IMR-90 (cell line): ENCODE measurements at regions not wholly inside any gene's neighbourhood (a gene's known extent, or its start where the extent isn't known, plus 50 kb on each side); places are given as distances from the start of the nearest gene placed in this dataset.

Experiments used
- ATAC-seq: fragments of 200-7000 bp; cut with Tn5 transposase; 2 replicates; pipeline ENCODE4 v1.9.1; 2020; ENCODE audit warnings: low read depth, mild to moderate bottlenecking, moderate library complexity
- BruUV-seq: library from RNA; stranded (reverse); fragments of 400-500 nt; replicated peaks from 2 replicates; lab custom pipeline; 2021; lab: Mats Ljungman, UMichigan
- CTCF ChIA-PET: fragments of 300-600 bp; formaldehyde crosslinking; extraction: SDS; loops from one replicate; lab custom pipeline; 2021; ENCODE audit warnings: antibody characterized with exemption; lab: Yijun Ruan, JAX
- POLR2A ChIA-PET: fragments of 300-600 bp; sonication (Branson Sonifier 250); formaldehyde crosslinking; loops from one replicate; lab custom pipeline; 2022; ENCODE audit warnings: antibody characterized with exemption; ENCODE audit not compliant: unreplicated experiment; lab: Charles Lee
- DNase-seq: peaks from one replicate; pipeline ENCODE4 v3.0.0; 2013
- H2AFZ ChIP-seq: replicated peaks from 2 replicates; pipeline ENCODE3; 2013; ENCODE audit warnings: low read length, mild to moderate bottlenecking; ENCODE audit not compliant: poor library complexity
- H2AK5ac ChIP-seq: 2 replicates; pipeline ENCODE4 v1.6.1; 2013; ENCODE audit warnings: low read depth, low read length, inconsistent platforms
- H2AK9ac ChIP-seq: replicated peaks from 2 replicates; pipeline ENCODE3; 2013; ENCODE audit warnings: mild to moderate bottlenecking, low read depth, low read length, moderate library complexity; ENCODE audit not compliant: poor library complexity
- H2BK120ac ChIP-seq: 2 replicates; pipeline ENCODE4 v1.6.1; 2013; ENCODE audit warnings: low read depth, low read length, inconsistent platforms
- H2BK15ac ChIP-seq: 3 replicates; pipeline ENCODE4 v1.6.1; 2013; ENCODE audit warnings: low read depth, low read length, inconsistent platforms
- H2BK20ac ChIP-seq: 2 replicates; pipeline ENCODE4 v1.6.1; 2013; ENCODE audit warnings: low read depth, mild to moderate bottlenecking, inconsistent platforms, low read length, moderate library complexity
- H2BK5ac ChIP-seq: 2 replicates; pipeline ENCODE4 v1.6.1; 2013; ENCODE audit warnings: mild to moderate bottlenecking, low read depth, low read length, inconsistent platforms; ENCODE audit not compliant: poor library complexity, severe bottlenecking
- H3K14ac ChIP-seq: replicated peaks from 2 replicates; pipeline ENCODE4 v1.6.1; 2013; ENCODE audit warnings: low read depth, low read length, inconsistent platforms
- H3K18ac ChIP-seq: 2 replicates; pipeline ENCODE4 v1.6.1; 2013; ENCODE audit warnings: low read depth, low read length, control low read depth
- H3K23ac ChIP-seq: 2 replicates; pipeline ENCODE4 v1.6.1; 2013; ENCODE audit warnings: low read depth, low read length, inconsistent platforms
- H3K27ac ChIP-seq: 2 replicates; pipeline ENCODE4 v1.5.1; 2013; ENCODE audit warnings: mild to moderate bottlenecking, control low read depth, low read length; ENCODE audit not compliant: insufficient read depth
- H3K27me3 ChIP-seq: 2 replicates; pipeline ENCODE4 v1.6.1; 2013; ENCODE audit warnings: low read length; ENCODE audit not compliant: control insufficient read depth, insufficient read depth
- H3K36me3 ChIP-seq: 2 replicates; pipeline ENCODE4 v1.6.1; 2013; ENCODE audit warnings: low read length, mixed read lengths; ENCODE audit not compliant: control insufficient read depth, insufficient read depth
- H3K4ac ChIP-seq: 2 replicates; pipeline ENCODE4 v1.6.1; 2013; ENCODE audit warnings: low read depth, low read length, inconsistent platforms
- H3K4me1 ChIP-seq: 2 replicates; pipeline ENCODE4 v1.6.1; 2013; ENCODE audit warnings: low read length, mixed read lengths; ENCODE audit not compliant: control insufficient read depth, insufficient read depth
- H3K4me2 ChIP-seq: 2 replicates; pipeline ENCODE4 v1.6.1; 2013; ENCODE audit warnings: low read depth, mild to moderate bottlenecking, control low read depth, low read length, moderate library complexity
- H3K4me3 ChIP-seq: 2 replicates; pipeline ENCODE4 v1.5.1; 2013; ENCODE audit warnings: low read depth, mild to moderate bottlenecking, control low read depth, low read length, moderate library complexity; ENCODE audit not compliant: insufficient read depth
- H3K56ac ChIP-seq: 2 replicates; pipeline ENCODE4 v1.6.1; 2013; ENCODE audit warnings: low read length, inconsistent platforms; ENCODE audit not compliant: insufficient read depth; ENCODE audit errors: extremely low read depth
- H3K79me1 ChIP-seq, 2 experiments: 2 replicates each; pipeline ENCODE4 v1.6.1; 2013; ENCODE audit warnings: low read length in 2 of 2, inconsistent platforms in 1 of 2, low read depth in 1 of 2
- H3K9ac ChIP-seq: 2 replicates; pipeline ENCODE4 v1.6.1; 2013; ENCODE audit warnings: low read depth, low read length, control low read depth
- H3K9me1 ChIP-seq: 2 replicates; pipeline ENCODE4 v1.6.1; 2013; ENCODE audit warnings: low read length, inconsistent platforms; ENCODE audit not compliant: insufficient read depth
- H3K9me3 ChIP-seq: 2 replicates; pipeline ENCODE4 v1.6.1; 2013; ENCODE audit warnings: low read length; ENCODE audit not compliant: control insufficient read depth, insufficient read depth
- H4K20me1 ChIP-seq: 2 replicates; pipeline ENCODE4 v1.6.1; 2013; ENCODE audit warnings: low read length, inconsistent platforms; ENCODE audit not compliant: insufficient read depth
- H4K5ac ChIP-seq: 2 replicates; pipeline ENCODE4 v1.6.1; 2013; ENCODE audit warnings: mild to moderate bottlenecking, low read depth, low read length, control low read depth
- H4K8ac ChIP-seq, 2 experiments: 2 replicates each; pipeline ENCODE4 v1.6.1; 2013; ENCODE audit warnings: low read depth in 2 of 2, low read length in 2 of 2, control low read depth in 1 of 2, inconsistent platforms in 1 of 2
- H4K91ac ChIP-seq: 2 replicates; pipeline ENCODE4 v1.6.1; 2013; ENCODE audit warnings: low read depth, low read length, inconsistent platforms; ENCODE audit not compliant: insufficient read depth
- MXI1 ChIP-seq: IDR thresholded peaks from 2 replicates; pipeline ENCODE4 v1.6.1; 2012; ENCODE audit warnings: low read depth, mild to moderate bottlenecking, low read length, moderate library complexity, borderline replicate concordance
- NFE2L2 ChIP-seq: fragments of 150-350 bp; IDR thresholded peaks from 2 replicates; pipeline ENCODE4 v1.6.1; 2016; ENCODE audit warnings: low read depth, mild to moderate bottlenecking, low read length
- RAD21 ChIP-seq: IDR thresholded peaks from 2 replicates; pipeline ENCODE4 v1.6.1; 2012; ENCODE audit warnings: low read length, improper control_type of control experiment
- WGBS, 2 experiments: methylation state at CpG; one replicate each; pipeline versions ENCODE4 v1.1.5 to v1.1.7; 2013; ENCODE audit warnings: missing lambda C conversion rate in 2 of 2; ENCODE audit not compliant: insufficient read length in 1 of 2; ENCODE audit errors: extremely low coverage in 2 of 2; 5-methylcytosine and 5-hydroxymethylcytosine counted together
- dilution Hi-C: fragments of 300-500 bp; cut with HindIII; formaldehyde crosslinking; loops from one replicate; pipeline ENCODE4 v1.14.3; 2018; ENCODE audit warnings: low sequenced_read_pairs; ENCODE audit not compliant: unreplicated experiment
- in situ Hi-C: fragments of 300-500 bp; cut with MboI; formaldehyde crosslinking; loops from 3 replicates; pipeline ENCODE4 v1.14.3; 2019; ENCODE audit warnings: low sequenced_read_pairs, inconsistent platforms, mixed read lengths
- intact Hi-C: fragments of 100-400 bp; cut with micrococcal nuclease; formaldehyde crosslinking; loops from 2 replicates; pipeline ENCODE4 v1.10.0; 2022

GRCh38 chr10:4766454-4766853 lies 59.6 kb upstream of the AKR1E2 start:
- Histone ChIP-seq H3K36me3 (no peaks in the 10 kb centered on the region), H3K9me1 (peaks cover 4% of the 10 kb centered on the region), H4K8ac (peak overlapping the region; percentile 52 to 92), H3K27me3 (no peaks in the 10 kb centered on the region), H3K4me2 (no peak overlapping the region; the same call in 1 of the 2 replicates), H2AFZ (peak overlapping the region; percentile 74), H2AK5ac (peak overlapping the region; percentile 99; the same call in 1 of the 2 replicates), H4K91ac (peak overlapping the region; percentile 86), H3K4ac (peak overlapping the region; percentile 94), H4K20me1 (no peaks in the 10 kb centered on the region), H2BK20ac (peak overlapping the region; percentile 97), H4K5ac (peak overlapping the region; percentile 95), H2BK15ac (peak overlapping the region; percentile 99), H3K9me3 (no peaks in the 10 kb centered on the region), H3K56ac (peak overlapping the region; percentile 81), H3K27ac (peak overlapping the region; percentile 63; the same call in 1 of the 2 replicates), H3K9ac (no peak overlapping the region; the same call in 1 of the 2 replicates), H3K79me1 (peaks cover 23 to 51% of the 10 kb centered on the region in 2 experiments), H3K4me1 (peaks cover 20% of the 10 kb centered on the region), H3K14ac (peak overlapping the region; percentile 91), H3K18ac (peak overlapping the region; percentile 97; the same call in 1 of the 2 replicates), H3K23ac (peak overlapping the region; percentile 81), H2BK5ac (peak overlapping the region; percentile 88), H2BK120ac (peak overlapping the region; percentile 99), H2AK9ac (no peak overlapping the region), H3K4me3 (no peak overlapping the region)
- POLR2A ChIA-PET: no interaction called here
- in situ Hi-C loops (loop anchor here (10.0 to 25.0 kb wide), 4 partner anchors 504 to 1572 kb away; no protein-coding TSS in a partner anchor), dilution Hi-C loops (no loop called here), intact Hi-C loops (loop anchor here (2.0 to 10.0 kb wide), 5 partner anchors 104 to 1528 kb away; no protein-coding TSS in a partner anchor)
- BruUV-seq: no TSS peak
- DNase-seq: peak; percentile 18
- no CpG with 5 or more reads among the region's 3 CpGs for WGBS, 2 experiments
- CTCF ChIA-PET: interaction anchor here (0.7 to 3.0 kb wide), 6 partner anchors 15 to 1569 kb away, joined by 3 to 15 read pairs (median 4); no protein-coding TSS in a partner anchor
- ATAC-seq: no peak
- no peak for TF ChIP-seq NFE2L2
- TF ChIP-seq MXI1: no peak
- TF ChIP-seq RAD21: no peak
